ENCODE measurements at regions not wholly inside any gene's neighbourhood (a gene's known extent, or its start where the extent isn't known, plus 50 kb on each side); places are given as distances from the start of the nearest gene placed in this dataset.

DNA sequence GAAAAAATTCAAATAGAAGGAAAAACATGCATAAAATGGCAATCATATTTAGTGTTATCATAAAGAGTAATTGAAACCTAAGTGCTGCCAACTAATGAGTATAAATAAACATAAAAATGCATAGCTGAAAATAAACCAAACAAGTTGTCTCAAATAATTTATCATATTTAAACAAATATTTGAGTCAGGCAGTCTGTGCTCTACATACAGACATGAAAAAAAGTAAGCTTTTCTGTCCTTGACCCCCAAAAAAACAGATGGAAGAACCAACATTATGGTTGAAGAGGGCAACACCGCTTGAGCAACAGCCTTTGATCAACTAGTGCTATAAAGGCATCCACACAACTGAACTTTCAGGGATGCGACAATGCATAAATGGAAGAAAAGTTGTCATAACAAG is 735.1 kb upstream of the MIR17HG start:
- TF ChIP-seq, protein P1, sequence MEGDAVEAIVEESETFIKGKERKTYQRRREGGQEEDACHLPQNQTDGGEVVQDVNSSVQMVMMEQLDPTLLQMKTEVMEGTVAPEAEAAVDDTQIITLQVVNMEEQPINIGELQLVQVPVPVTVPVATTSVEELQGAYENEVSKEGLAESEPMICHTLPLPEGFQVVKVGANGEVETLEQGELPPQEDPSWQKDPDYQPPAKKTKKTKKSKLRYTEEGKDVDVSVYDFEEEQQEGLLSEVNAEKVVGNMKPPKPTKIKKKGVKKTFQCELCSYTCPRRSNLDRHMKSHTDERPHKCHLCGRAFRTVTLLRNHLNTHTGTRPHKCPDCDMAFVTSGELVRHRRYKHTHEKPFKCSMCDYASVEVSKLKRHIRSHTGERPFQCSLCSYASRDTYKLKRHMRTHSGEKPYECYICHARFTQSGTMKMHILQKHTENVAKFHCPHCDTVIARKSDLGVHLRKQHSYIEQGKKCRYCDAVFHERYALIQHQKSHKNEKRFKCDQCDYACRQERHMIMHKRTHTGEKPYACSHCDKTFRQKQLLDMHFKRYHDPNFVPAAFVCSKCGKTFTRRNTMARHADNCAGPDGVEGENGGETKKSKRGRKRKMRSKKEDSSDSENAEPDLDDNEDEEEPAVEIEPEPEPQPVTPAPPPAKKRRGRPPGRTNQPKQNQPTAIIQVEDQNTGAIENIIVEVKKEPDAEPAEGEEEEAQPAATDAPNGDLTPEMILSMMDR (conservative IDR thresholded peaks at IDR 0.05; ENCODE audit: low read depth, low read length) = no peak
- TF ChIP-seq EZH2 (IDR thresholded peaks at IDR 0.05; ENCODE audit: borderline replicate concordance, low read depth, low read length, poor library complexity, severe bottlenecking) = no peak

All from A673 (cell line).